ENCODE measurements at regions not wholly inside any gene's neighbourhood (a gene's known extent, or its start where the extent isn't known, plus 50 kb on each side); places are given as distances from the start of the nearest gene placed in this dataset.

GRCh38 chr9:88775559-88775958 is 215.7 kb upstream of the S1PR3 start (continued):
- TF ChIP-seq ZBED4 (CRISPR knock-in tag; IDR thresholded peaks at IDR 0.05; ENCODE audit: borderline replicate concordance) (no peak), PATZ1 (CRISPR knock-in tag; IDR thresholded peaks at IDR 0.05) (no peak), ZBTB44 (CRISPR knock-in tag; IDR thresholded peaks at IDR 0.05) (no peak), PHF20 (CRISPR knock-in tag; IDR thresholded peaks at IDR 0.05) (no peak)

GRCh38 chr9:88775966-88776365 is 215.3 kb upstream of the S1PR3 start:
- in situ Hi-C loops (cut with HindIII; ENCODE audit: extremely low pct_ligation_motif_present, low pct_unique_long_range_greater_than_20kb): no loop called here
- POLR2A ChIA-PET: no interaction called here
- no peak overlapping the region for H3K4me2 ChIP-seq (ENCODE audit: low read depth, low read length)

More at GRCh38 chr9:88775966-88776365, 215.3 kb upstream of the S1PR3 start:
- WGBS (ENCODE audit: low lambda C conversion rate): 60% methylated on average over 3 of the region's 3 CpGs
- CTCF ChIA-PET (ENCODE audit: low intra/inter-chr PET ratio, low total read pairs): no interaction called here
- no peak overlapping the region for H2AFZ ChIP-seq (ENCODE audit: low read length)
- no peaks in the 10 kb centered on the region for H3K79me2 ChIP-seq (ENCODE audit: insufficient read depth, low read length)
- intact Hi-C loops (cut with micrococcal nuclease; ENCODE audit: unreplicated experiment): no loop called here
- H3K27ac ChIP-seq (ENCODE audit: extremely low read length, insufficient read depth, low read length): no peak overlapping the region
- FAIRE-seq (no peak), DNase-seq (ENCODE audit: low spot score) (no peak), ATAC-seq (no peak)
- no peaks in the 10 kb centered on the region for H4K20me1 ChIP-seq (ENCODE audit: insufficient read depth, low read length)
- H3K4me1 ChIP-seq (ENCODE audit: insufficient read depth, low read length): 0 out of 2 replicates have a peak, but pooled peaks cover 8% of the 10 kb centered on the region
- H3K36me3 ChIP-seq (replicated peaks in 1 of 2; ENCODE audit: control insufficient read depth in 1 of 2, insufficient read depth in 2 of 2, low read length in 2 of 2): no peaks in the 10 kb centered on the region
- H3K9me3 ChIP-seq (ENCODE audit: low read length): no peaks in the 10 kb centered on the region
- H3K9ac ChIP-seq (ENCODE audit: insufficient read depth, low read depth, low read length): no peak overlapping the region
- peaks cover 2 to 5% of the 10 kb centered on the region in 2 experiments; a peak in 2 of 5 replicates for H3K27me3 ChIP-seq (ENCODE audit: control insufficient read depth in 1 of 2, insufficient read depth in 2 of 2, low read length in 2 of 2)
- no TSS peak for BruUV-seq (replicated peaks)
- TF ChIP-seq MBNL3 (CRISPR knock-in tag; conservative IDR thresholded peaks at IDR 0.05) (no peak), ZNF513 (CRISPR knock-in tag; conservative IDR thresholded peaks at IDR 0.05) (no peak), ELK4 (CRISPR knock-in tag; IDR thresholded peaks at IDR 0.05; ENCODE audit: borderline replicate concordance) (no peak), ZBTB33 (CRISPR knock-in tag; IDR thresholded peaks at IDR 0.05) (no peak), MBD4 (IDR thresholded peaks at IDR 0.05; ENCODE audit: borderline replicate concordance, low read length) (no peak)
- H3K4me3 ChIP-seq (replicated peaks in 1 of 3; ENCODE audit: insufficient read depth in 1 of 3, low read depth in 2 of 3, low read length in 3 of 3): no peak overlapping the region
